Activated CD4-positive, alpha-beta T cell treated with anti-CD3 and anti-CD28 coated beads, Interleukin-2, amount 10 ng/mL, durations not matched to agents 7 days and 5 days (primary cell): ENCODE measurements at regions not wholly inside any gene's neighbourhood (a gene's known extent, or its start where the extent isn't known, plus 50 kb on each side); places are given as distances from the start of the nearest gene placed in this dataset.

Experiments used
- CTCF ChIA-PET: fragments of 350-600 bp; sonication (Branson Sonifier 250); formaldehyde crosslinking; loops from one replicate; lab custom pipeline; 2021; ENCODE audit warnings: antibody characterized with exemption; lab: Charles Lee
- POLR2A ChIA-PET: fragments of 350-600 bp; sonication (Branson Sonifier 250); formaldehyde crosslinking; loops from one replicate; lab custom pipeline; 2021; ENCODE audit warnings: antibody characterized with exemption; lab: Charles Lee
- DNase-seq: peaks from one replicate; pipeline ENCODE4 v3.0.0-alpha.2; 2020
- H3K27ac Mint-ChIP-seq: one replicate; pipeline ENCODE4 v1.8.0; 2021; ENCODE audit warnings: mild to moderate bottlenecking, moderate library complexity, mixed read lengths
- H3K27me3 Mint-ChIP-seq: one replicate; pipeline ENCODE4 v1.8.0; 2021; ENCODE audit warnings: mixed read lengths
- H3K36me3 Mint-ChIP-seq: one replicate; pipeline ENCODE4 v1.8.0; 2021; ENCODE audit warnings: low read depth, mixed read lengths
- H3K4me1 Mint-ChIP-seq: one replicate; pipeline ENCODE4 v1.8.0; 2021; ENCODE audit warnings: mixed read lengths
- H3K4me3 Mint-ChIP-seq: one replicate; pipeline ENCODE4 v1.8.0; 2021; ENCODE audit warnings: mild to moderate bottlenecking, moderate library complexity, mixed read lengths
- H3K9me3 Mint-ChIP-seq: one replicate; pipeline ENCODE4 v1.8.0; 2021; ENCODE audit warnings: mixed read lengths

GRCh38 chr2:191598296-191598695 lies 79.6 kb upstream of the NABP1 start:
- CTCF ChIA-PET = interaction anchor here (0.7 kb wide), 1 partner anchor 36 kb away, joined by 3 read pairs; no protein-coding TSS in a partner anchor
- Mint-ChIP-seq H3K4me3 (no peak overlapping the region), H3K4me1 (no peaks in the 10 kb centered on the region), H3K9me3 (no peaks in the 10 kb centered on the region), H3K27ac (no peak overlapping the region), H3K27me3 (peaks cover 8% of the 10 kb centered on the region), H3K36me3 (no peaks in the 10 kb centered on the region)
- POLR2A ChIA-PET = no interaction called here
- no peak for DNase-seq

GRCh38 chr2:191601060-191601459 lies 76.9 kb upstream of the NABP1 start:
- DNase-seq = no peak
- H3K27ac Mint-ChIP-seq = no peak overlapping the region
- H3K4me3 Mint-ChIP-seq = no peak overlapping the region
- no peaks in the 10 kb centered on the region for H3K4me1 Mint-ChIP-seq
- CTCF ChIA-PET = interaction anchor here (1.1 to 1.4 kb wide), 2 partner anchors 9 to 15 kb away, joined by 3 to 4 read pairs; no protein-coding TSS in a partner anchor
- H3K9me3 Mint-ChIP-seq = no peaks in the 10 kb centered on the region
- H3K36me3 Mint-ChIP-seq = no peaks in the 10 kb centered on the region
- peaks cover 9% of the 10 kb centered on the region for H3K27me3 Mint-ChIP-seq
- POLR2A ChIA-PET = no interaction called here

DNA sequence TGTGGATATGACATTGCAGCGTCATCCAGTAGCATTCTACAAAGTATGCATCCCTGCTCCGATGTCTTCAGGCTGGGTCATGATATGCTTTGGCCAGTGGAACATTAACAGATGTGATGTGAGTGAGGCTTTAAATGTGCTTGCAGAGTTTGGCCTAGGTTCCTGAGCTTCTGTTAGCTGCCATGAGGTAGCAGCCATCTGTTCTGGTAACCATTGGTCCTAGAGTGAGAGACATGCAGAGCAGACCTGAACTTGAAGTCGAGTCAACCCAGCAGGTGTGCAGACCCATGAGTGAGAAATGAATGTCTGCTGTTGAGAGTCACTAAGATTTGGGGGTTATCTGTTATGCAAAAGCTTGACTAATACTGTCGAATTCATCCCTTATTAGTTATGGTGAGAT lies 73.8 kb upstream of the NABP1 start:
- DNase-seq = no peak
- Mint-ChIP-seq H3K27ac (no peak overlapping the region), H3K4me1 (no peaks in the 10 kb centered on the region), H3K9me3 (no peaks in the 10 kb centered on the region), H3K36me3 (no peaks in the 10 kb centered on the region), H3K27me3 (peaks cover 9% of the 10 kb centered on the region), H3K4me3 (no peak overlapping the region)
- CTCF ChIA-PET = no interaction called here
- POLR2A ChIA-PET = no interaction called here

DNA sequence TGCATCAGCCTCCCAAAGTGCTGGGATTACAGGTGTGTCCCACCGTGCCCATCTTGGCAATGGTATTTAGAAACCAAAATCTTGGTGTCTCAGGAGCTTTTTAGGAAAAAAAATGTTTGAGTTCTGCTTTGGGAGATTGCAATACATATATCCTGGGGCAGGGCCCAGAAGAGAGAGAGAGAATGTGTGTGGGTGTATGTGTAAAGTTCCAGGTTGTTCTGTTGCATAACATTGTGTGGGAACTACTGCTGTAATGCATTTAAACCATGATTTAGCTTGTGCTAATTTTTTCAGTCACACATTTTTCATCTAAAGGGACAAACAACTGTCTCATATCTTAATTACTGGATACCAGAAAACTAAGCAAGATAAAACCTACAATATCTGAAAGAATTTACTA lies 70.8 kb upstream of the NABP1 start:
- Mint-ChIP-seq H3K4me1 (no peaks in the 10 kb centered on the region), H3K9me3 (no peaks in the 10 kb centered on the region), H3K27ac (no peak overlapping the region), H3K36me3 (no peaks in the 10 kb centered on the region), H3K4me3 (no peak overlapping the region), H3K27me3 (peaks cover 3% of the 10 kb centered on the region)
- DNase-seq = no peak
- CTCF ChIA-PET = interaction anchor here (1.3 to 1.6 kb wide), 2 partner anchors 11 to 31 kb away, joined by 4 to 5 read pairs; no protein-coding TSS in a partner anchor
- POLR2A ChIA-PET = no interaction called here

- no peaks in the 10 kb centered on the region for H3K36me3 Mint-ChIP-seq
- no peak for DNase-seq
- H3K4me1 Mint-ChIP-seq = peaks cover 4% of the 10 kb centered on the region
- H3K27me3 Mint-ChIP-seq = peaks cover 7% of the 10 kb centered on the region
- peaks cover 4% of the 10 kb centered on the region for H3K9me3 Mint-ChIP-seq
- CTCF ChIA-PET = no interaction called here
- H3K27ac Mint-ChIP-seq = no peak overlapping the region
- no peak overlapping the region for H3K4me3 Mint-ChIP-seq
- POLR2A ChIA-PET = no interaction called here
Measured at GRCh38 chr2:191610756-191611155, 67.2 kb upstream of the NABP1 start.

DNA sequence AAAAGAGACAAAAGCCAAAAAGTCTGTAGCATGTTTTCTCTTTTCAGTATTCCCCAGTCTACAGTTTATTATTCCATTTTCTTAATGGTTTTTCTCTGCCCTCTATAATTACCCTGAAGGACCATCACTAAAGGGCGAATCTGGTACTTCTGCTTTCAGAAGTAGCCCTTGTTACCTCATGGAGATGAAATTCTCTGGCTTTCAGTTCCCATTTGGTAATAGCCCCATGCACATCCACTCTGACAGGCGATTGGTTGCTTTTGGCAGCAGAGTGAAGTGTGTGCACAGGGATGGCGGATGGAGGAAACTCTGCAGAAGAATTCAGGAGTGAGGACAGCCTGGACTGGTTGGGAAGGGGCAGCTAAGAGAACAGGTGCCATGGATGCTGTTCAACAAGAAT lies 66.3 kb upstream of the NABP1 start:
- ChIA-PET POLR2A (no interaction called here), CTCF (no interaction called here)
- H3K4me3 Mint-ChIP-seq = no peak overlapping the region
- peaks cover 3% of the 10 kb centered on the region for H3K27me3 Mint-ChIP-seq
- peaks cover 7% of the 10 kb centered on the region for H3K4me1 Mint-ChIP-seq
- DNase-seq = no peak
- H3K27ac Mint-ChIP-seq = no peak overlapping the region
- H3K36me3 Mint-ChIP-seq = no peaks in the 10 kb centered on the region
- H3K9me3 Mint-ChIP-seq = peaks cover 4% of the 10 kb centered on the region

DNA sequence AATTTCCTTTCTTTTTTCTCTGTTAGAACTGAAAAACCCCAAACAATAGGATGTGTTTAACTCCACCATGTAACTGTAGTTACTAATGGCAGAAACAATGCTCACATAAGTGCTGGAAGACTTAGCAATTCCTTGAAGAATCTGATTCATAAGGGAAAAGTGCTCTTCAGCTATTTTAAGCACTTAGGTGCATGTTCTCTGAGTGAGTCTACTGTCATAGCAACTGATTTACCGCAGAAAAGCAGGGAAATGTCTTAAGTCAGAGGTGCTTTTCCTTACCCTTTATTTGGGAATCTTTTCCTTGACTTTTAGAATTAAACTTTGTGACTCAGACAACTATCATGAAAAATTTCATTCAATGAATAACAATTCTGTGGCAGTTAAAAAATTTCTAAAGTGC lies 65.4 kb upstream of the NABP1 start:
- ChIA-PET CTCF (no interaction called here), POLR2A (no interaction called here)
- Mint-ChIP-seq H3K36me3 (no peaks in the 10 kb centered on the region), H3K9me3 (peaks cover 4% of the 10 kb centered on the region), H3K27ac (no peak overlapping the region), H3K4me1 (peaks cover 11% of the 10 kb centered on the region), H3K27me3 (peaks cover 3% of the 10 kb centered on the region), H3K4me3 (no peak overlapping the region)
- no peak for DNase-seq

GRCh38 chr2:191614759-191615158 lies 63.2 kb upstream of the NABP1 start:
- no peaks in the 10 kb centered on the region for H3K36me3 Mint-ChIP-seq

GRCh38 chr2:191615596-191615995 lies 62.3 kb upstream of the NABP1 start:
- H3K36me3 Mint-ChIP-seq = peaks cover 4% of the 10 kb centered on the region
- POLR2A ChIA-PET = no interaction called here
- CTCF ChIA-PET = interaction anchor here (0.6 to 2.5 kb wide), 4 partner anchors 9 to 116 kb away, joined by 3 to 12 read pairs (median 4); no protein-coding TSS in a partner anchor

More at GRCh38 chr2:191614759-191615158, 63.2 kb upstream of the NABP1 start:
- ChIA-PET CTCF (interaction anchor here (0.9 to 2.5 kb wide), 3 partner anchors 9 to 41 kb away, joined by 3 to 12 read pairs (median 3); no protein-coding TSS in a partner anchor), POLR2A (no interaction called here)
- Mint-ChIP-seq H3K4me3 (no peak overlapping the region), H3K27ac (no peak overlapping the region), H3K9me3 (peaks cover 4% of the 10 kb centered on the region), H3K27me3 (peaks cover 3% of the 10 kb centered on the region), H3K4me1 (peaks cover 32% of the 10 kb centered on the region)
- no peak for DNase-seq

DNA sequence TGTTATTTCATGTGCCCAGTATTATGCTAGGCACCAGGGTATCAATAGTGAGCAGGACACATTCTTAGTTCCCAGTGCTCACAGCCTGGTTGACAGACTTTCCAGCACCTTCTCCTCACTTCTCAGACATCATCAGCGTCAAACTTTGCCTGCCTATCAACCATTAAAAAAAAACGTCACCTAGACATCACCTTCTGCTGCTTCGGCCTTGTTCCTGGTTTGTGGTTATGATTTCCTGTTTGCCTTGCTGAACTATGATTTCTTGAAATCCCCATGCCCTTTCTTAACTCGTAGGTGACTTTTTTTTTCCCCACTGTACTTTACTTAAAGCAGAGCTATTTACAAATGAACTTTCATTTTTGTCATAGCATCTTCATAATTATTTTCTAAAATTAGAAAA lies 60.4 kb upstream of the NABP1 start:
- DNase-seq = peak; percentile 68
- H3K4me3 Mint-ChIP-seq = peak overlapping the region; percentile 0
- H3K36me3 Mint-ChIP-seq = peaks cover 6% of the 10 kb centered on the region
- H3K9me3 Mint-ChIP-seq = peaks cover 6% of the 10 kb centered on the region
- peaks cover 44% of the 10 kb centered on the region for H3K4me1 Mint-ChIP-seq
- peaks cover 3% of the 10 kb centered on the region for H3K27me3 Mint-ChIP-seq
- peak overlapping the region; percentile 83 for H3K27ac Mint-ChIP-seq
- ChIA-PET CTCF (interaction anchor here (0.6 to 2.5 kb wide), 9 partner anchors 10 to 69 kb away, joined by 3 to 13 read pairs (median 4); no protein-coding TSS in a partner anchor), POLR2A (interaction anchor here (0.8 to 1.3 kb wide), 2 partner anchors 60 to 62 kb away, joined by 3 to 12 read pairs; partner anchors contain the start of gene NABP1)

More at GRCh38 chr2:191615596-191615995, 62.3 kb upstream of the NABP1 start:
- H3K9me3 Mint-ChIP-seq = peaks cover 4% of the 10 kb centered on the region
- no peak overlapping the region for H3K27ac Mint-ChIP-seq
- H3K27me3 Mint-ChIP-seq = peaks cover 3% of the 10 kb centered on the region
- H3K4me3 Mint-ChIP-seq = no peak overlapping the region
- peaks cover 37% of the 10 kb centered on the region for H3K4me1 Mint-ChIP-seq
- no peak for DNase-seq

GRCh38 chr2:191618046-191618780 lies 59.7 kb upstream of the NABP1 start:
- Mint-ChIP-seq H3K9me3 (peaks cover 6% of the 10 kb centered on the region), H3K4me3 (no peak overlapping the region), H3K27ac (peak overlapping the region; percentile 83), H3K27me3 (peaks cover 3% of the 10 kb centered on the region), H3K36me3 (peaks cover 6% of the 10 kb centered on the region), H3K4me1 (peaks cover 45% of the 10 kb centered on the region)
- no peak for DNase-seq
- ChIA-PET CTCF (interaction anchor here (0.8 to 2.4 kb wide), 6 partner anchors 9 to 58 kb away, joined by 3 to 13 read pairs (median 6); no protein-coding TSS in a partner anchor), POLR2A (interaction anchor here (0.8 to 1.3 kb wide), 2 partner anchors 60 to 62 kb away, joined by 3 to 12 read pairs; partner anchors contain the start of gene NABP1)

DNA sequence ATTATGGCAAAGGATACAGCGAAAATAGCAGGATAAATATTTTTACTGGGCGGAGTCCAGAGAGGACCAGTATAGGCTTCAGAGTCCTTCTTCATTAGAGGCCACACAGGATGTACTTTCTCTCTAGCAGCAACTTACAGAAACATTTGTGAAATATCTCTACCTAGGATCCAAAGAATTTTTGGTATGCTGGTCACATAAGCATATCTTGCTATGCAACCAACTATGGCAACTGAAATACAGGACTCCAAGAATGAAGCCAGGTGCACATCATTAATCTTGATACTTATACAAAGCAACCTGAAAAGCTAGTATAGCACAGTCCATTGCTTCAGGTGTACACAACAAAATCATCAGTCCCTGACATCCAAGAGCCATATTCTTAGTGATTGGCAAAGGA lies 59.1 kb upstream of the NABP1 start:
- peaks cover 46% of the 10 kb centered on the region for H3K4me1 Mint-ChIP-seq
- H3K27ac Mint-ChIP-seq = peak overlapping the region; percentile 83
- POLR2A ChIA-PET = no interaction called here

DNA sequence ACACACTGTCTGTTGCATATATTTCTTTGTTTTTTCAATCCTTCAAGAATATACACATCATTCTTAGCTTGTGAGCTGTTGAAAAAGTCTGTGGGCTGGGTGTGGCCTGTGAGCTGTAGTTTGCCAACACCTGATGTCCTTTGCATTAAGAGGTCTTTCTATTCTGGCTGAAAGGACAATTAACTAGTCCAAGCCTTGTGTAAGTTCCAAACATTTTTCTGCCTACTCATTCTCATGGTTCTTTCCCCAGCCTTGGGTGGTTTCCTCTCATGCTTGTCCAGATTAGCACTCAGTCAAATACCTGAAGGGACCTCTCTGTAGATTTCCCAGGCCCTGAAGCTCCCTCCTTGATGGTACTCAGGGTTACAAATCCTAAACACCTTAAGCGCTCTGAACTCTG lies 57.8 kb upstream of the NABP1 start:
- Mint-ChIP-seq H3K27ac (no peak overlapping the region), H3K9me3 (peaks cover 10% of the 10 kb centered on the region), H3K36me3 (peaks cover 15% of the 10 kb centered on the region), H3K4me1 (peaks cover 56% of the 10 kb centered on the region), H3K27me3 (no peaks in the 10 kb centered on the region), H3K4me3 (no peak overlapping the region)
- DNase-seq = no peak
- POLR2A ChIA-PET = no interaction called here
- CTCF ChIA-PET = interaction anchor here (1.0 to 4.0 kb wide), 5 partner anchors 9 to 56 kb away, joined by 4 to 21 read pairs (median 5); no protein-coding TSS in a partner anchor

More for the DNA sequence above, 59.1 kb upstream of the NABP1 start:
- Mint-ChIP-seq H3K9me3 (peaks cover 6% of the 10 kb centered on the region), H3K36me3 (peaks cover 6% of the 10 kb centered on the region), H3K4me3 (no peak overlapping the region), H3K27me3 (peaks cover 3% of the 10 kb centered on the region)
- no peak for DNase-seq
- CTCF ChIA-PET = interaction anchor here (1.2 to 2.4 kb wide), 5 partner anchors 9 to 33 kb away, joined by 3 to 13 read pairs (median 4); no protein-coding TSS in a partner anchor
